MM.1S (cell line): ENCODE measurements at regions not wholly inside any gene's neighbourhood (a gene's known extent, or its start where the extent isn't known, plus 50 kb on each side); places are given as distances from the start of the nearest gene placed in this dataset.
A peak's percentile ranks its signal among the peaks of the same experiment; 100 is the strongest.
"Not testable (repeated sequence)": the region's sequence is repeated elsewhere in the genome, so short reads cannot be mapped to it uniquely, and the experiment has no call there.

Experiments
- DNase-seq: peaks from one replicate; pipeline ENCODE4 v3.0.0-alpha.2; 2015
- H2AFZ ChIP-seq: fragments of 300-600 bp; sonication (generic); 2 replicates; pipeline ENCODE4 v1.6.0; 2016; ENCODE audit warnings: antibody characterized with exemption, low read length
- H3F3A ChIP-seq: fragments of 300-600 bp; sonication (generic); 2 replicates; pipeline ENCODE4 v1.6.1; 2016; ENCODE audit warnings: mild to moderate bottlenecking, antibody characterized with exemption, low read length, moderate library complexity, mixed read lengths; ENCODE audit not compliant: insufficient read depth
- H3K27ac ChIP-seq: fragments of 300-600 bp; sonication (generic); 2 replicates; pipeline ENCODE4 v1.5.1; 2016; ENCODE audit warnings: mild to moderate bottlenecking, low read length
- H3K27me3 ChIP-seq: fragments of 300-600 bp; sonication (generic); replicated peaks from 2 replicates; pipeline ENCODE4 v1.6.0; 2016; ENCODE audit warnings: low read length; ENCODE audit not compliant: insufficient read depth
- H3K36me3 ChIP-seq: fragments of 300-600 bp; sonication (generic); replicated peaks from 2 replicates; pipeline ENCODE4 v1.6.1; 2016; ENCODE audit warnings: mild to moderate bottlenecking, low read length, mixed read lengths; ENCODE audit not compliant: insufficient read depth
- H3K4me1 ChIP-seq: fragments of 300-600 bp; sonication (generic); 2 replicates; pipeline ENCODE4 v1.6.1; 2016; ENCODE audit warnings: low read length, mixed read lengths
- H3K4me2 ChIP-seq: fragments of 300-600 bp; sonication (generic); 2 replicates; pipeline ENCODE4 v1.6.0; 2016; ENCODE audit warnings: low read depth, low read length
- H3K4me3 ChIP-seq: fragments of 300-600 bp; sonication (generic); 2 replicates; pipeline ENCODE4 v1.5.1; 2016; ENCODE audit warnings: low read length, mixed read lengths
- H3K79me2 ChIP-seq: fragments of 300-600 bp; sonication (generic); 2 replicates; pipeline ENCODE4 v1.6.1; 2016; ENCODE audit warnings: mixed run types, low read length, mixed read lengths
- H3K9ac ChIP-seq: fragments of 300-600 bp; sonication (generic); 2 replicates; pipeline ENCODE4 v1.6.1; 2016; ENCODE audit warnings: low read length, mixed read lengths
- H3K9me2 ChIP-seq: fragments of 300-600 bp; sonication (generic); replicated peaks from 2 replicates; pipeline ENCODE4 v1.6.1; 2016; ENCODE audit warnings: mild to moderate bottlenecking, low read length, mixed read lengths; ENCODE audit not compliant: insufficient read depth
- H3K9me3 ChIP-seq: fragments of 300-600 bp; sonication (generic); replicated peaks from 2 replicates; pipeline ENCODE4 v1.6.1; 2016; ENCODE audit warnings: mild to moderate bottlenecking, low read length, mixed read lengths; ENCODE audit not compliant: insufficient read depth
- H4K20me1 ChIP-seq: fragments of 300-600 bp; sonication (generic); 2 replicates; pipeline ENCODE4 v1.6.1; 2016; ENCODE audit warnings: mild to moderate bottlenecking, low read length, moderate library complexity, mixed read lengths; ENCODE audit not compliant: insufficient read depth
- TF ChIP-seq, protein P1 (sequence below): fragments of 300-600 bp; sonication (generic); IDR thresholded peaks from 2 replicates; pipeline ENCODE4 v1.5.1; 2016; ENCODE audit warnings: antibody characterized with exemption, low read length, mixed read lengths

DNA sequence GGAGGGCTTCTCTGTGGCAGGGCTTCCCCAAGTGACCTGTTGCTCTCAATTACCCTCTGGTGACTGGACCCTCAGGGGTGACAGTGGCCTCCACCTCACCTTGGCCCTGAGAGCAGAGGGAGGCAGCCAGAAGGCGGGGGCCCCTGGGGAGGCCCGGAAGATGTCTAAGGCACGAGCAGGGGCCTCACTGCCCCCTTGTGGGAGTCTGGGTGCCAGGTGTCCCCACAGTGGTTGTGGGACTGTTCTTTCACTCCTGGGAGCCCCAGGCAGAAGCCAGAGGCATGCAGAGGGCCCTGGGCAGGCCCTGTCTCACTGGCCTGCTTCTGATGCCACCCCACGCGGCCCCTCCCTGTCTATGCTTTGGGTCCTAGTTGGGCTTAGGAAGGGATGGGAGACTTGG is 59.3 kb downstream of the TMEM121 start:
- not testable (repeated sequence) for H2AFZ ChIP-seq, H3K27me3 ChIP-seq, H3K9me3 ChIP-seq, H4K20me1 ChIP-seq, H3K79me2 ChIP-seq, H3K9me2 ChIP-seq, H3K4me3 ChIP-seq, H3K27ac ChIP-seq, H3K9ac ChIP-seq, H3K36me3 ChIP-seq, DNase-seq
- Histone ChIP-seq H3K4me2 (peak overlapping the region; percentile 10; the same call in 1 of the 2 replicates), H3K4me1 (peaks cover 25% of the 10 kb centered on the region), H3F3A (peaks cover 13% of the 10 kb centered on the region)
- TF ChIP-seq, protein P1, sequence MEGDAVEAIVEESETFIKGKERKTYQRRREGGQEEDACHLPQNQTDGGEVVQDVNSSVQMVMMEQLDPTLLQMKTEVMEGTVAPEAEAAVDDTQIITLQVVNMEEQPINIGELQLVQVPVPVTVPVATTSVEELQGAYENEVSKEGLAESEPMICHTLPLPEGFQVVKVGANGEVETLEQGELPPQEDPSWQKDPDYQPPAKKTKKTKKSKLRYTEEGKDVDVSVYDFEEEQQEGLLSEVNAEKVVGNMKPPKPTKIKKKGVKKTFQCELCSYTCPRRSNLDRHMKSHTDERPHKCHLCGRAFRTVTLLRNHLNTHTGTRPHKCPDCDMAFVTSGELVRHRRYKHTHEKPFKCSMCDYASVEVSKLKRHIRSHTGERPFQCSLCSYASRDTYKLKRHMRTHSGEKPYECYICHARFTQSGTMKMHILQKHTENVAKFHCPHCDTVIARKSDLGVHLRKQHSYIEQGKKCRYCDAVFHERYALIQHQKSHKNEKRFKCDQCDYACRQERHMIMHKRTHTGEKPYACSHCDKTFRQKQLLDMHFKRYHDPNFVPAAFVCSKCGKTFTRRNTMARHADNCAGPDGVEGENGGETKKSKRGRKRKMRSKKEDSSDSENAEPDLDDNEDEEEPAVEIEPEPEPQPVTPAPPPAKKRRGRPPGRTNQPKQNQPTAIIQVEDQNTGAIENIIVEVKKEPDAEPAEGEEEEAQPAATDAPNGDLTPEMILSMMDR: peak; percentile 25; the same call in 1 of the 2 replicates

DNA sequence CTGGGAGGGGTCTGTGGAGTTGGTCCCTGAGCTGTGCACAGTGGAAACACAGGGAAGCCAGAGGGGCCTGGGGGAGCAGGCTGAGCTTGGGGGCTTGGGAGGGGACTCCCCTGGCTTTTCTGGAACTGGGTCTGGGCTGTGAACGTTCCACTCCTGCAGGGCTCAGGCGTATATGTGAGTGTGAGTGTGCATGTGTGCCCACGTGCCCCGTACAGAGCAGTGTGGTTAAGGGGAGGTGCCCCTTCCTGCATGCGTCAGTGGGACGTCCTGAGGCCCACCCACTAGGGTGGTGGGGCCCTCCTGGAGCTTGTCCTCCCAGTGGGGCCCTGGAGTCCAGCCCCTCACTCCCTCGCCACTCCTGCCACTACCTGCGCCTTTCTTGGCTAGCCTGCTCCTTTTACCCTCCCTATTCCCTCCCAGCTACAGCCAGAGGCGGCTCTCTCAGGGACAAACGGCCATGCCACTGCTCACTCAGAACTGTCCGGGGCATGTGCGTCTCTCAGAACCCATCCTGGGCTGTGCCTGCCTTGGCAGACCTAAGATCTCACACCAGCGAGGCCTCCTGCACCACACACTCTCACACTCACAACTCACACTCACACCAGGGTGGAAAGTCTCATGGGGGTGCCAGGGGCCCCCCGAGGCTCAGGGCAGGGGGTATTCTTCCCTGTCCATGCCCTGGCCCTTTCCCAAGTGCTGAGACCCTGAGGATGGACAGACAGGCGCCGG is 59.9 kb downstream of the TMEM121 start:
- not testable (repeated sequence) for H3K9me3 ChIP-seq, H3K4me3 ChIP-seq, H3K79me2 ChIP-seq, H3K9ac ChIP-seq, H3K9me2 ChIP-seq, H3K27me3 ChIP-seq, H3K27ac ChIP-seq, H3K4me2 ChIP-seq, H2AFZ ChIP-seq, H3K36me3 ChIP-seq, H4K20me1 ChIP-seq, DNase-seq
- peaks cover 11% of the 10 kb centered on the region for H3F3A ChIP-seq
- H3K4me1 ChIP-seq: peaks cover 20% of the 10 kb centered on the region

DNA sequence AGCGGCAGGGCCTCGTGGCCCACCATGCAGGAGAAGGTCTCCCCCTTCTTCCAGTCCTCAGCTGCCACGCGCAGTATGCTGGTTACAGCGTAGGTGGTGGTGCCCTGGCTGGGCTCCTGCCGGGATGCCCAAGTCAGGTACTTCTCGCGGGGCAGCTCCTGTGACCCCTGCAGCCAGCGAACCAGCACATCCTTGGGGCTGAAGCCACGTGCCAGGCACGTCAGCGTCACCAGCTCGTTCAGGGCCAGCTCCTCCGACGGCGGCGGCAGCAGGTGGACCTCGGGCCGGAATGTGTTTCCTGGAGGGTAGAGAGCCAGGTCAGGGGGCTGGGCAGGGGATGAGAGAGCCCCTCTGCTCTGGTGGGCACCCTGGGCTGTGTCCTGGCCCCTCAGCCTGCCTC is 60.7 kb downstream of the TMEM121 start:
- not testable (repeated sequence) for H3K4me3 ChIP-seq, H4K20me1 ChIP-seq, H3K27ac ChIP-seq, H3K79me2 ChIP-seq, H3K9ac ChIP-seq, DNase-seq, H3K9me2 ChIP-seq, H3K36me3 ChIP-seq, H3K27me3 ChIP-seq, H3K9me3 ChIP-seq, H3K4me2 ChIP-seq, H2AFZ ChIP-seq, H3F3A ChIP-seq
- peaks cover 14% of the 10 kb centered on the region for H3K4me1 ChIP-seq

DNA sequence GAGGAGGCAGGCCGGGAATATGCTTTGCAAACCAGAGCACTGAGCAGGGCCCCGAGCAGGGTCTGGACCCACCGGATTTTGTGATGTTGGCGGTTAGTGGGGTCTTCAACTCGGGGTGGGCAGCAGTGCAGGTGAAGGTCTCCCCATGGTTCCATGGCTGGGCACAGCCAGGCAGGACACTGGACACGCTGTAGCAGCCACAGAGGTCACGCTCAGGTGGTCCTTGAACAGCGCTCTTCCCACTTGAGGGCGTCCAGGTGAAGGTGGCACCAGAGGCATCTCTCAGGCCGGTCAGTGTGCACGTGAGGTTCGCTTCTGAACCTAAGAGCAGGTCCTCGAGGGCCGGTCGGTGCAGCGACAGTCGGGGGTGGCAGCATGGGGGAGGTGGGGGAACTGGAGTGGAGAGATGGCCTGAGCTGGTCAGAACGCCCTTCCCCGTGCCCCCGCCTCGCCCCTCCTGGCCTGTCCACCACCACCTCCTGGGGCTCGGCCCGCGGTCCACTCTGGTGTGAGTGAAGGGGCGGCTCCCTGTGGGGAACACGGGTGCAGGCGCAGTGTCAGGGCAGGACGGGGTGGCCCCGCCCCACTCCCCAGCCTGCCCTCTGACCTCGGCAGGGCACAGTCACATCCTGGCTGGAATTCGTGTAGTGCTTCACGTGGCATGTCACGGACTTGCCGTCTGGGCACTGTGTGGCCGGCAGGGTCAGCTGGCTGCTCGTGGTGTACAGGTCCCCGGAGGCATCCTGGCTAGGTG is 61.3 kb downstream of the TMEM121 start:
- H3K4me1 ChIP-seq: peaks cover 11% of the 10 kb centered on the region
- H3K9me3 ChIP-seq, H3K9me2 ChIP-seq, H3K4me3 ChIP-seq, H3K4me2 ChIP-seq, H3K36me3 ChIP-seq, H3F3A ChIP-seq, H3K27ac ChIP-seq, H3K79me2 ChIP-seq, H3K9ac ChIP-seq, DNase-seq, H4K20me1 ChIP-seq, H3K27me3 ChIP-seq, H2AFZ ChIP-seq: not testable (repeated sequence)
